Stimulated activated memory B cell treated with anti-CD40 and anti-IgM and Interleukin-4, amounts not matched to agents 10 μg/mL and 1 μg/mL and 100 μg/mL, for 72 hours (primary cell): ENCODE measurements at regions not wholly inside any gene's neighbourhood (a gene's known extent, or its start where the extent isn't known, plus 50 kb on each side); places are given as distances from the start of the nearest gene placed in this dataset.
"Not testable (repeated sequence)": the region's sequence is repeated elsewhere in the genome, so short reads cannot be mapped to it uniquely, and the experiment has no call there.

Source experiments
- ATAC-seq: fragments of 150-1000 bp; cut with Tn5 transposase; 2 replicates; pipeline ENCODE4 v1.10.0; 2021
- H3K27ac Mint-ChIP-seq: one replicate; pipeline ENCODE4 v1.8.0; 2022; ENCODE audit warnings: mild to moderate bottlenecking, mixed read lengths
- H3K27me3 Mint-ChIP-seq: one replicate; pipeline ENCODE4 v1.8.0; 2022; ENCODE audit warnings: mixed read lengths
- H3K36me3 Mint-ChIP-seq: one replicate; pipeline ENCODE4 v1.8.0; 2022; ENCODE audit warnings: mixed read lengths
- H3K4me1 Mint-ChIP-seq: one replicate; pipeline ENCODE4 v1.8.0; 2022; ENCODE audit warnings: mixed read lengths
- H3K4me3 Mint-ChIP-seq: one replicate; pipeline ENCODE4 v1.8.0; 2022; ENCODE audit warnings: mild to moderate bottlenecking, moderate library complexity, mixed read lengths
- H3K9me3 Mint-ChIP-seq: one replicate; pipeline ENCODE4 v1.8.0; 2022; ENCODE audit warnings: mixed read lengths

DNA sequence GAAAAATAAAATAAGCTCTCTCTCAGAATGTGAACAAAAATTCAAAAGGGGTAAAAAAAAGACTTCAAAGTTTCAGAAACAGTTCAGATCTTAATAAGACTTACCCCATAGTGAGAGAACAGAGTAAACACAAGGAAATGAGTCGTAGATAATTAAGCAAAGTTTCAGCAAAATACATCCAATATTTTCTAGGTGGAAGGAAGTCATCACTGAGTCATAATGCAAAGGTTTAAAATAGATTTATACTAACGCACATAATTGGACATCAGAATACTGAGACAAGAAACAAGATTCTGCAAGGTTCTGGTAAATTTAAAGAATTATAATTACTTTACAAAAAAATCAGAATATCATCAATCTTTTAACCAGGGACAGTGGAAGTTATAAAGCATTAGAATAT is 1370.7 kb upstream of the ATXN8OS start:
- Mint-ChIP-seq H3K4me3 (no peak overlapping the region), H3K4me1 (no peaks in the 10 kb centered on the region), H3K9me3 (no peaks in the 10 kb centered on the region), H3K27me3 (no peaks in the 10 kb centered on the region), H3K27ac (no peak overlapping the region), H3K36me3 (no peaks in the 10 kb centered on the region)
- no peak for ATAC-seq

DNA sequence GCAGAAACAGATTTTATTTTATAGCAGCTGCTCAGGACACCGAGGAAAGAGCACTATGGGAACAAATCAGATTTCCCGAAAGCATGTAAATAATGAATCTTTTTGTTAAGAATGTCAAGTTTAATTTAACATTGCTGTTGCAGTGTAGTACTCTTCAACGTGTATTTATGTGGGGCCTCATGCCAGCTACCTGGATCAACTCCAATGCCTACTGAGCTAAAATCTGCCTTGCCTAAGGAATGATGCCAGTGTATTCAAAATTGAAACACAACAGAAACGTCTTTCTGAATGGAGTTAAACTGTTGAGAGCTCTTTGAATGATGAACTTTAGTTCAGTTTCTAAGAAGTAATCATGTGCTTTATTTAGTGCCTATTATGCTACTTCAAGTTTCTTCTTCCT is 1379.8 kb upstream of the ATXN8OS start:
- Mint-ChIP-seq H3K9me3 (no peaks in the 10 kb centered on the region), H3K4me3 (no peak overlapping the region), H3K27ac (no peak overlapping the region), H3K27me3 (no peaks in the 10 kb centered on the region), H3K36me3 (no peaks in the 10 kb centered on the region), H3K4me1 (no peaks in the 10 kb centered on the region)
- ATAC-seq, result no peak

DNA sequence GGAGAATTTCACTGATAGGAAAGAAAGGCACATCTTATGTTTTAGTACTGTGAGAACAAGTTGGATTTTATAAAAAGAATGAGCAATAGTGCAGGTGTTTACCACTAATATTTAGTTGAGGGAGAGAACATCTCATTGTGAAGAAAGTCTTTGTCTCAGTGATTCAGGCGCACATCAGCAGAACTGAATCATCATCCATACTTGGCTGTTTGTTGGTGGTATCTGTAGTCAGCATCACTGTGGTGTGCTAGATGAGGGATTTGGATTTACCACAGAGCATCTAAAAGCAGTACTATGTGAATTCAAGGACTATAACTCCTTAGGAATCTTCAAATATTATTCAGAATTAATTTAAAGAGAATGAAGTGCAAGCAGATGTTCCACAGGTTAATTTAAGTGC is 1380.5 kb upstream of the ATXN8OS start:
- Mint-ChIP-seq H3K36me3 (no peaks in the 10 kb centered on the region), H3K4me1 (no peaks in the 10 kb centered on the region), H3K27ac (no peak overlapping the region), H3K4me3 (no peak overlapping the region), H3K9me3 (no peaks in the 10 kb centered on the region), H3K27me3 (no peaks in the 10 kb centered on the region)
- ATAC-seq, result no peak

DNA sequence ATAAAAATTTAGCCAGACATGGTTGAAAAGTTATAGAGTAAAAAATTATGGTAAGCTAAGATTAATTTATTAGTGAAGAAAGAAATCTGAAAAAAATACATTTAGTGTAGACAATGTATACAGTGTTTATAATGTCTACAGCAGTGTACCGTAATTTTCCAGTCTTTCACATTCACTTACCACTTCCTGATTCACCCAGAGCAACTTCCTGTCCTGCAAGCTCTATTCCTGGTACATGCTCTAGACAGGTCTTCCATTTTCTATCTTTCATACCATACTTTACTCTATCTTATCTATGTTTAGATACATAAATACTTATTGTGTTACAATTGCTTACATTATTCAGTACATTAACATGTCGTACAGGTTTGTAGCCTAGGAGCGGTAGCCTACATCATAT is 1387.8 kb upstream of the ATXN8OS start:
- no peak overlapping the region for H3K27ac Mint-ChIP-seq
- no peak for ATAC-seq
- no peak overlapping the region for H3K4me3 Mint-ChIP-seq
- H3K9me3 Mint-ChIP-seq, result no peaks in the 10 kb centered on the region
- no peaks in the 10 kb centered on the region for H3K4me1 Mint-ChIP-seq
- no peaks in the 10 kb centered on the region for H3K27me3 Mint-ChIP-seq
- no peaks in the 10 kb centered on the region for H3K36me3 Mint-ChIP-seq

DNA sequence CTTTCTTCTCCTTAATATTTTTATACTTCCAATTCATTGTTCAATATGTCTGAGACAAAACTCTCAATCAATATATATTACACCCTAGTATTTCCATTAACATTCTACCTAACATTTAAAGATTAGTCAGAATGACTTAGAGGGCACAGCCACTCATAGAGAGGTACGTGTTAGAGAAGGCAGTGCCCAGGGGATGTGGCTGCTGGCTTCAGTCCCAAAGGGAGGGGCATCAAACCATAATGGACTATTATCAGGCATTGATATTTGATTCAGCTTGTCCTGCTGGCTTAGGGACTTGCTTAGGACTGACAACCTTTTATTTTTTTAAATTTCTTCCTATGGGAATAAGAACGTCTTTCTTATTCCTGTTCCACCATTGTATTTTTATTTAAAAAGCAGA is 1392.0 kb upstream of the ATXN8OS start:
- no peaks in the 10 kb centered on the region for H3K36me3 Mint-ChIP-seq

DNA sequence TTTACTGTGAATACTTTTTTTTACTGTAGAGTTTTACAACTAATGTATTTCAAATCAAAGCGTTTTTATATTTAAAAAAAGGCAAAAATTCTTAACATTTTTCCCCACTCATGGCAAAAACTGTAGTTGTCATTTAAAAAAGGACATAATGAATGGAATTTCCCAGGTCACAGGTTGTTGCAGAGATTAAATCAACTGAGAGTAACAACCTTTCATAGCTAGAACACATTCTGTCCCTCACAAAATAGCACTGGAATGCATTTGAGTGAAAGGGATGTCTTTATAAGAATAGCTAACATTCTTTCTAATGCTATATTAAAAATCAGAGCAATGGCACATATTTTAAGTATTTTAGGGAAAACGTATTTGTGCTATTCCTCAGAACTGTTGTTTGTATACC is 1393.3 kb upstream of the ATXN8OS start:
- no peaks in the 10 kb centered on the region for H3K36me3 Mint-ChIP-seq
- no peaks in the 10 kb centered on the region for H3K4me1 Mint-ChIP-seq
- H3K9me3 Mint-ChIP-seq, result no peaks in the 10 kb centered on the region
- no peak overlapping the region for H3K27ac Mint-ChIP-seq
- no peak overlapping the region for H3K4me3 Mint-ChIP-seq
- ATAC-seq, result no peak
- H3K27me3 Mint-ChIP-seq, result no peaks in the 10 kb centered on the region

More for the DNA sequence above, 1392.0 kb upstream of the ATXN8OS start:
- no peak for ATAC-seq
- H3K4me1 Mint-ChIP-seq, result no peaks in the 10 kb centered on the region
- H3K27ac Mint-ChIP-seq, result no peak overlapping the region
- H3K27me3 Mint-ChIP-seq, result no peaks in the 10 kb centered on the region
- no peak overlapping the region for H3K4me3 Mint-ChIP-seq
- H3K9me3 Mint-ChIP-seq, result no peaks in the 10 kb centered on the region

DNA sequence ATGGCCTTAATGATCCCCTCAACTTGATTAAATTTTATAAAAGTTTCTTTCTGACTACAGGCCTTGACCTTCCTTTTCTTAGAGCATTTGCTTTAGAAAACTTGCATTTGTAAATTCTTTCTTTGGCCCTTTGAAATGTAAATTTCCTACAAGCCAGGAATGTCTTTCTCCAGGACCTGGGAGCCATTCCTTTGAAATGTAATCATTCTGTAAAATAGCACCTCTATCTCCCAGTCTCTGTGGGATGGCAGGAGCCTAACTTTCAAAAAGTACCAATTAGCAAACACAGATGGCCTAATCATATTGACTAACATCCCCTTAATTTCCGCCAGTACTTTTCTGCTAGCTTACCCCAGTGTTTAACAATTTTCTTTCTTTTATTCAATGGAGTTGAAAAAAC is 1394.2 kb upstream of the ATXN8OS start:
- no peaks in the 10 kb centered on the region for H3K9me3 Mint-ChIP-seq
- no peaks in the 10 kb centered on the region for H3K4me1 Mint-ChIP-seq
- no peak for ATAC-seq
- H3K27me3 Mint-ChIP-seq, result no peaks in the 10 kb centered on the region
- no peaks in the 10 kb centered on the region for H3K36me3 Mint-ChIP-seq
- no peak overlapping the region for H3K4me3 Mint-ChIP-seq
- H3K27ac Mint-ChIP-seq, result no peak overlapping the region

DNA sequence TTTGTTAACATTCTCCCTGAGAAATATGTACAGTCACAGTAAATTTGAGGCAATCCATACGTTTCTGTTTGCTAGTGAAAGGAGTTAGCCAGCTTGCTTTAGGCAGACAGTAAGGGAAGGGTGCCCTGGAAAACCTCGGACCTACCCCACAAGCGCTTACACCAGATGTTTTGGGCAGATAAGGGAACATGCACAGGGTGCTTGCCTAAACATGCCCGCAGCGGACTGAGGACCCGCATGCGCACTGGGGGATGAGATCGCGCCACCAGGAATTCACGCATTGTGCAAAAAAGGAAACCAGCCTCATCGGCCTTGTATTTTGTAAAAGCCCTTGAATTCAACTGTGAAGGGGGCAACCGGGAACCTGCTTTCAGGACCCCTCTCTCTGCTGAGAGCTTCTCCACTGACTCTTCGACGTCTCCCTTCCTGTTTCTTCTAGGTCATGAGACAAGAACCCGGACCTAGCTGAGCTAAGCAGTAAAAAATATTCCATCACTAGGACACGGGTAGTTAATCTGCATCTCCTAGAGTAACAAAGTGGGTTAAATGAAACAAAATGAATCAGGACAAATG is 1399.2 kb upstream of the ATXN8OS start:
- H3K4me3 Mint-ChIP-seq, result no peak overlapping the region
- H3K27ac Mint-ChIP-seq, result no peak overlapping the region
- H3K27me3 Mint-ChIP-seq, result no peaks in the 10 kb centered on the region
- peaks cover 7% of the 10 kb centered on the region for H3K9me3 Mint-ChIP-seq
- no peak for ATAC-seq
- H3K36me3 Mint-ChIP-seq, result no peaks in the 10 kb centered on the region
- H3K4me1 Mint-ChIP-seq, result no peaks in the 10 kb centered on the region

DNA sequence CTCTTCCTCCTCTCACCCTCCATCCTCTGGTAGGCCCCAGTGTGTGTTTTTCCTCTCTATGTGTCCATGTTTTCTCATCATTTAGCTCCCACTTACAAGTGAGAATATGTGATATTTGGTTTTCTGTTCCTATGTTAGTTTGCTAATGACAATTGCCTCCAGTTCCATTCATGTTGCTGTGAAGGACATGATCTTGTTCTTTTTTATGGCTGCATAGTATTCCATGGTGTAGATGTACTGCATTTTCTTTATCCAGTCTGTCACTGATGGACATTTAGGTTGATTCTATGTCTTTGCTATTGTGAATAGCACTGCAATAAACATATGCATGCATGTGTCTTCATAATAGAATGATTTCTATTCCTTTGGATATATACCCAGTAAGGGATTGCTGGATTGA is 1401.6 kb upstream of the ATXN8OS start:
- H3K36me3 Mint-ChIP-seq, ATAC-seq, H3K27ac Mint-ChIP-seq, H3K4me3 Mint-ChIP-seq, H3K27me3 Mint-ChIP-seq, H3K9me3 Mint-ChIP-seq, H3K4me1 Mint-ChIP-seq: not testable (repeated sequence)

DNA sequence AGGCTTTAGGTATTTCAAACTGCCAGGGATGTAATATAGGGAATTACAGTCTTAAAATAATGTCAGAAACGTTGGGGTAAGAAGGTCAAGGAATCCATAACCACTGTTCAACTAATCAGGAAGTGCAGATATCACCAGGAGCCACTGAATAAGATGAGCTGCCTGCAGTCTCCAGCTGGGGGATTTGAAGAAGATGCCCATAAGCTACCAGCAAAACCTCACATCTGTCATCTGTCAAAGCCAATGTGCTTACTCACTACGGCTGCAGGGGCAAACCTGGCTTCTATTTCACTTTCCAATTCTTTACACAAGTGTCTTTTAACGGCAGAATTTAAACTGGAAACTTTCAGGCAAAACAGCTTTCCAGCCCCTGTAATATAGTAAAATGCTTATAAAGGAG is 1410.1 kb upstream of the ATXN8OS start:
- Mint-ChIP-seq H3K4me3 (no peak overlapping the region), H3K27ac (no peak overlapping the region), H3K9me3 (no peaks in the 10 kb centered on the region), H3K4me1 (no peaks in the 10 kb centered on the region), H3K27me3 (no peaks in the 10 kb centered on the region), H3K36me3 (no peaks in the 10 kb centered on the region)
- ATAC-seq, result no peak

DNA sequence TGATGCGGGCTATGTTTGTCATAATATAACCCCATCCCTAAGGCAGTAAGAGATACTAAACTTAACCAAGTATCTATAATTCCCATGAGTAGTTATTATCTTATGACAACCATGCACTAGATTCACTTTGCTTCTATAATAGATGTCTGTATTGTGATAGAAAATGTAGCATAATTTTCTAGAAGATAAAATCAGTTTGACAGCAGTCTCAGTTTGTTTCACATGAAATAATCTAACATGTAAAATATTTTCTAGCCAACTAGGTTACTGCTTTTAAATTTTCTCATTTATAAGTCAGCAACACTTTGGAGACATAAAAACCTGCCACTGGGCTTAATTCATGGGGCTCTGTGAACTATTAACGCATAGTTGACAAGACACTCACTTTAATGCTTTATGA is 1410.7 kb upstream of the ATXN8OS start:
- Mint-ChIP-seq H3K27ac (no peak overlapping the region), H3K36me3 (no peaks in the 10 kb centered on the region), H3K27me3 (no peaks in the 10 kb centered on the region), H3K9me3 (no peaks in the 10 kb centered on the region), H3K4me3 (no peak overlapping the region), H3K4me1 (no peaks in the 10 kb centered on the region)
- ATAC-seq, result no peak

DNA sequence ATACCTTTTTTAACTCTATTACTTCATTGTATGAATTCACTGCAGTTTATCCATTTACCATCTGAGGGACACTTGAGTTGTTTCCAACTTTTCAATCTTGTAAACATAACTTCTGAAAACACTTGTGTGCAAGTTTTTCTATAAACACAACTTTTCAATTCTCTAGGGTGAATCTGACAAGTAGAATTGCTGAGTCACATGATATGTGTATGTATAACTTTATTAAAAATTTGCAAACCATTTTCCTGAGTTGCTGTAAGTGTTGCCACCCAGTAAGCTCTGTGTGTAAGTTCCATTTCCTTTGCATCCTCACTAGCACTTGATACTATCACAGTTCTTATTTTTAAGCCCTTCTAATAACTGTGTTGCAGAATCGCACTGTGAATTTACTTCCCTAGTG is 1415.6 kb upstream of the ATXN8OS start:
- H3K27ac Mint-ChIP-seq, result no peak overlapping the region
- no peaks in the 10 kb centered on the region for H3K27me3 Mint-ChIP-seq
- ATAC-seq, result no peak
- H3K4me1 Mint-ChIP-seq, result no peaks in the 10 kb centered on the region
- no peak overlapping the region for H3K4me3 Mint-ChIP-seq
- H3K36me3 Mint-ChIP-seq, result no peaks in the 10 kb centered on the region
- no peaks in the 10 kb centered on the region for H3K9me3 Mint-ChIP-seq

DNA sequence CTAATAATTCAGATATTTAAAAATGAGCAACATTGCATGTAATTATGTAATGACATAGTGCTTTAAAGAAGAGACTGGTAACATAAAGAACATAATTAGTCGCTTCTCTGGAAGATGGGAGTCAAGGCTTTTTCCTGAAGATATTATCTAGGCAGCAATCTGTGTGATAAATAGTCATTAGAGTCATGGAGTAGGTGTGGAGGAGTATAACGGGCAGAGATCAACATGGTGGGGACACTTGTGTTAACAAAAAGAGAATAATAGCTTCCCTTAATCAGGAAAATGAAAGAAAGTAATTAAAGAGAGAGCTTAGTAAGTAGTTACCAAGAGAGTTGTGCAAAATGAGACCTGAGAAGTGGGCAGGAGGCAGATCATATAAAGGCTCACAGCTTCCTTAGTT is 1417.1 kb upstream of the ATXN8OS start:
- Mint-ChIP-seq H3K4me1 (no peaks in the 10 kb centered on the region), H3K4me3 (no peak overlapping the region), H3K9me3 (no peaks in the 10 kb centered on the region), H3K27me3 (no peaks in the 10 kb centered on the region), H3K27ac (no peak overlapping the region), H3K36me3 (no peaks in the 10 kb centered on the region)
- ATAC-seq, result no peak

DNA sequence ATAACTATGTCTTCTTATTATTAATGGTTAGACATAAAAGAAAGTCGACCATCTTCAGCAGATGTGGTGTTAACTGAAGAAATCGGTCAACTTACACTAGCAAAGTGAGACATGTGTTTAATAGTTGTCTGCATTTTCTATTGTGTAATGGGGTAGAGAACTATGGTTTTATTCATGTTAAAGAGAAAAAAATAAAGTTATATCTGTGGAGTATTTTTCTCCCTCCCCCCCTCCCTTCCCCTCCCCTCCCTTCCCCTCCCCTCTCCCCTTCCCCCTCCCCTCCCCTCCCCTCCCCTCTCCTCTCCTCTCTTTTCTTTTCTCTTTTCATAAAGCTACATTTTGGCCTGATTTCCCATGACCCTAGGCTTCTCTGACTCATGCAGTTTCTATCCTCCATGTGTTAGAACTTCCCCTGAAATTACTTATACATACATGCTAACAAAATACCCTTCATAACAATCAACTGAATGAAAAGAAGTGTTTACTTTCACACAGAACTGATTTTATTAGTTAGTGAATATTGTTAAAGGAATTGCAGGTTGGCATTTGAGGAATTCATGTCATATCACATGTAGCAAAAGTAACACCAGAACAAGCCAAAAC is 1431.0 kb upstream of the ATXN8OS start:
- H3K9me3 Mint-ChIP-seq, result no peaks in the 10 kb centered on the region
- no peaks in the 10 kb centered on the region for H3K36me3 Mint-ChIP-seq
- H3K27me3 Mint-ChIP-seq, result no peaks in the 10 kb centered on the region
- ATAC-seq, result no peak
- no peaks in the 10 kb centered on the region for H3K4me1 Mint-ChIP-seq
- no peak overlapping the region for H3K4me3 Mint-ChIP-seq
- no peak overlapping the region for H3K27ac Mint-ChIP-seq

DNA sequence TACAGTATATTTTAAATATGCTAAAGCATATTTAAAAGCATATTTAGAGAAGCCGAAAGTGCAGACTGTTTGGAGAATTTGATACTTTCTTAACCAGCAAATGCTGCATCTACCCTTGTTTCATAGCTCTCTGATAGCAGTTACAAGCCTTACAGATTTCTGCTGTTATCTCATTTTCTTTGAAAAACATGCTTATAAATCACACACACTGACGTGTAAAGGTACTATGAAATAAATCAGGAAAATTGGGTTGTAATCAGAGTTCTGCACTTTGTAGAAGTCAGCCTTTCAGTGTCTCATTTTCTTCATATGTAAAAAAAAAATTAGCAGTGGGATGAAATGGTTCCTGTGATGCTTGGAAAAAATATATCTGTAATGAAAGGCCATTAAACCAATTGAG is 1432.4 kb upstream of the ATXN8OS start:
- no peak overlapping the region for H3K27ac Mint-ChIP-seq
- H3K9me3 Mint-ChIP-seq, result no peaks in the 10 kb centered on the region
- no peak overlapping the region for H3K4me3 Mint-ChIP-seq
- no peak for ATAC-seq
- no peaks in the 10 kb centered on the region for H3K36me3 Mint-ChIP-seq
- H3K4me1 Mint-ChIP-seq, result no peaks in the 10 kb centered on the region
- H3K27me3 Mint-ChIP-seq, result no peaks in the 10 kb centered on the region

DNA sequence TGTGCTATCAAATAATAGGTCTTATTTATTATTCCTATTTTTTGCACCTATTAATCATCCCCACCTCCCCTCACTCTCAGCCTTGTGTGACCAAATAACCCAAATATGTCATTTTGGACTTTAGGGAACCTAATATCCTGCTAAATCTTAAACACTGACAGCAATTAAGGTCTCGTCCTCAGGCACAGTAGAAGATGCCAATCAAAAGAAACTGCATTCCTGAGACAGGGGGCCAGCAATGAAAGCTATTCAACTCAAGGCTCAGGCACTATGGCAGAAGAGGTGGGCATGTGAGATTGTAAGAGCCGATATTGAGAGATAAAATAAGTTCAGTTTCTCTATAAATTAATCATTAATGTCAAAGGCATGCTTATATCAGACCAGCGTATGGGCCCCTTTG is 1437.7 kb upstream of the PCDH9 start:
- no peak for ATAC-seq
- H3K27me3 Mint-ChIP-seq, result no peaks in the 10 kb centered on the region
- no peak overlapping the region for H3K27ac Mint-ChIP-seq
- no peaks in the 10 kb centered on the region for H3K36me3 Mint-ChIP-seq
- H3K4me1 Mint-ChIP-seq, result no peaks in the 10 kb centered on the region
- no peaks in the 10 kb centered on the region for H3K9me3 Mint-ChIP-seq
- no peak overlapping the region for H3K4me3 Mint-ChIP-seq
